ENCODE measurements at regions not wholly inside any gene's neighbourhood (a gene's known extent, or its start where the extent isn't known, plus 50 kb on each side); places are given as distances from the start of the nearest gene placed in this dataset.

GRCh38 chr2:129713337-129713736, 266.1 kb upstream of the RAB6C start:
- Histone ChIP-seq H3K9me3 (ENCODE audit: low read depth, low read length) (no peaks in the 10 kb centered on the region), H3K4me2 (ENCODE audit: insufficient read depth, low read length) (no peak overlapping the region), H2AFZ (ENCODE audit: low read length) (no peak overlapping the region), H3K27ac (ENCODE audit: low read depth, low read length) (no peak overlapping the region), H3K27me3 (ENCODE audit: insufficient read depth, low read length) (no peaks in the 10 kb centered on the region), H3K4me1 (ENCODE audit: insufficient read depth, low read length) (no peaks in the 10 kb centered on the region), H3K4me3 (ENCODE audit: insufficient read depth, low read length) (no peak overlapping the region), H3K36me3 (ENCODE audit: insufficient read depth, low read length) (no peaks in the 10 kb centered on the region), H3K79me2 (ENCODE audit: insufficient read depth, low read length) (no peaks in the 10 kb centered on the region), H4K20me1 (ENCODE audit: insufficient read depth, low read length) (no peaks in the 10 kb centered on the region)
- no peak for DNase-seq (ENCODE audit: insufficient read length, low spot score, missing footprints)
- TF ChIP-seq CTCF (IDR thresholded peaks at IDR 0.05; ENCODE audit: extremely low read depth, low read depth, low read length) = no peak

- DNase-seq (ENCODE audit: insufficient read length, low spot score, missing footprints) = peak; percentile 29
- H3K4me2 ChIP-seq (ENCODE audit: insufficient read depth, low read length) = no peak overlapping the region
- H4K20me1 ChIP-seq (ENCODE audit: insufficient read depth, low read length) = no peaks in the 10 kb centered on the region
- no peak overlapping the region for H2AFZ ChIP-seq (ENCODE audit: low read length)
- TF ChIP-seq CTCF (IDR thresholded peaks at IDR 0.05; ENCODE audit: extremely low read depth, low read depth, low read length) = no peak
- no peaks in the 10 kb centered on the region for H3K36me3 ChIP-seq (ENCODE audit: insufficient read depth, low read length)
- H3K9me3 ChIP-seq (ENCODE audit: low read depth, low read length) = no peaks in the 10 kb centered on the region
- no peaks in the 10 kb centered on the region for H3K4me1 ChIP-seq (ENCODE audit: insufficient read depth, low read length)
- H3K79me2 ChIP-seq (ENCODE audit: insufficient read depth, low read length) = no peaks in the 10 kb centered on the region
- H3K4me3 ChIP-seq (ENCODE audit: insufficient read depth, low read length) = no peak overlapping the region
- no peak overlapping the region for H3K27ac ChIP-seq (ENCODE audit: low read depth, low read length)
- H3K27me3 ChIP-seq (ENCODE audit: insufficient read depth, low read length) = no peaks in the 10 kb centered on the region
Measured at GRCh38 chr2:129716781-129717559, 262.5 kb upstream of the RAB6C start.

GRCh38 chr2:129717560-129718130, 261.8 kb upstream of the RAB6C start:
- no peak for DNase-seq (ENCODE audit: insufficient read length, low spot score, missing footprints)
- no peaks in the 10 kb centered on the region for H3K79me2 ChIP-seq (ENCODE audit: insufficient read depth, low read length)
- no peak for TF ChIP-seq CTCF (IDR thresholded peaks at IDR 0.05; ENCODE audit: extremely low read depth, low read depth, low read length)
- no peaks in the 10 kb centered on the region for H4K20me1 ChIP-seq (ENCODE audit: insufficient read depth, low read length)
- no peak overlapping the region for H2AFZ ChIP-seq (ENCODE audit: low read length)
- no peaks in the 10 kb centered on the region for H3K27me3 ChIP-seq (ENCODE audit: insufficient read depth, low read length)
- no peak overlapping the region for H3K27ac ChIP-seq (ENCODE audit: low read depth, low read length)
- H3K9me3 ChIP-seq (ENCODE audit: low read depth, low read length) = no peaks in the 10 kb centered on the region
- H3K4me2 ChIP-seq (ENCODE audit: insufficient read depth, low read length) = no peak overlapping the region
- no peaks in the 10 kb centered on the region for H3K4me1 ChIP-seq (ENCODE audit: insufficient read depth, low read length)
- no peaks in the 10 kb centered on the region for H3K36me3 ChIP-seq (ENCODE audit: insufficient read depth, low read length)
- H3K4me3 ChIP-seq (ENCODE audit: insufficient read depth, low read length) = no peak overlapping the region

GRCh38 chr2:129719335-129719734, 260.1 kb upstream of the RAB6C start:
- H2AFZ ChIP-seq (ENCODE audit: low read length) = no peak overlapping the region
- no peak overlapping the region for H3K4me3 ChIP-seq (ENCODE audit: insufficient read depth, low read length)
- no peaks in the 10 kb centered on the region for H3K9me3 ChIP-seq (ENCODE audit: low read depth, low read length)
- no peaks in the 10 kb centered on the region for H3K79me2 ChIP-seq (ENCODE audit: insufficient read depth, low read length)
- H3K4me1 ChIP-seq (ENCODE audit: insufficient read depth, low read length) = no peaks in the 10 kb centered on the region
- no peaks in the 10 kb centered on the region for H3K27me3 ChIP-seq (ENCODE audit: insufficient read depth, low read length)
- no peak overlapping the region for H3K27ac ChIP-seq (ENCODE audit: low read depth, low read length)
- no peaks in the 10 kb centered on the region for H3K36me3 ChIP-seq (ENCODE audit: insufficient read depth, low read length)
- no peaks in the 10 kb centered on the region for H4K20me1 ChIP-seq (ENCODE audit: insufficient read depth, low read length)
- no peak for TF ChIP-seq CTCF (IDR thresholded peaks at IDR 0.05; ENCODE audit: extremely low read depth, low read depth, low read length)
- no peak overlapping the region for H3K4me2 ChIP-seq (ENCODE audit: insufficient read depth, low read length)
- no peak for DNase-seq (ENCODE audit: insufficient read length, low spot score, missing footprints)
